Tibial artery (tissue), 4 donors: ENCODE measurements at regions not wholly inside any gene's neighbourhood (a gene's known extent, or its start where the extent isn't known, plus 50 kb on each side); places are given as distances from the start of the nearest gene placed in this dataset.
A peak's percentile ranks its signal among the peaks of the same experiment; 100 is the strongest.

Experiments
- DNase-seq, 2 donors: peaks; one replicate each; pipeline ENCODE4 v3.0.0-alpha.2; 2019
- H3K27ac ChIP-seq, 2 donors: fragments of 200-600 bp; sonication (generic) in 1 of 2; 1 replicate in 1 of 2; 2 replicates in 1 of 2; pipeline ENCODE4 v1.5.1; 2018 to 2019; ENCODE audit warnings: mild to moderate bottlenecking in 1 of 2
- H3K27me3 ChIP-seq, 2 donors: fragments of 200-600 bp; sonication (generic) in 1 of 2; one replicate each; pipeline versions ENCODE4 v1.5.1 to v1.6.0; 2016 to 2019
- H3K36me3 ChIP-seq, 3 donors: fragments of 200-600 bp; sonication (generic) in 2 of 3; one replicate each; pipeline ENCODE4 v1.5.1; 2016 to 2019; ENCODE audit warnings: mild to moderate bottlenecking in 2 of 3
- H3K4me1 ChIP-seq, 4 donors: fragments of 200-600 bp; sonication (generic) in 2 of 4; 1 replicate in 3 of 4; 2 replicates in 1 of 4; pipeline ENCODE4 v1.5.1; 2016 to 2019
- H3K4me3 ChIP-seq, 2 donors: fragments of 200-600 bp; sonication (generic) in 1 of 2; 1 replicate in 1 of 2; 2 replicates in 1 of 2; pipeline ENCODE4 v1.5.1; 2018 to 2019; ENCODE audit warnings: mild to moderate bottlenecking in 2 of 2
- H3K9me3 ChIP-seq, 3 donors: fragments of 200-600 bp; sonication (generic) in 1 of 3; one replicate each; pipeline ENCODE4 v1.5.1; 2016 to 2019
- CTCF ChIP-seq, 2 experiments: fragments of 200-600 bp in 1 of 2; fragments of 450-650 bp in 1 of 2; IDR thresholded peaks; one replicate each; pipeline ENCODE4 v1.5.1; 2017 to 2019; ENCODE audit warnings: antibody characterized with exemption in 2 of 2, mild to moderate bottlenecking in 1 of 2, moderate library complexity in 1 of 2
- intact Hi-C: fragments of 100-400 bp; cut with DNase I; formaldehyde crosslinking; loops from one replicate; pipeline ENCODE4 v1.15.0; 2023; ENCODE audit warnings: low total_unique reads

- TF ChIP-seq CTCF (IDR thresholded peaks at IDR 0.05) = no peak
- H3K27ac ChIP-seq = no peak overlapping the region
Measured at GRCh38 chr2:101623031-101623521, 74.4 kb upstream of the MAP4K4 start.

GRCh38 chr2:101622210-101623030, 75.1 kb upstream of the MAP4K4 start:
- Histone ChIP-seq H3K9me3 (no peaks in the 10 kb centered on the region), H3K36me3 (no peaks in the 10 kb centered on the region), H3K27ac (no peak overlapping the region), H3K27me3 (no peaks in the 10 kb centered on the region), H3K4me1 (peaks cover 0 to 9% (median 2%) of the 10 kb centered on the region in 4 donors), H3K4me3 (no peak overlapping the region)
- intact Hi-C loops = no loop called here
- TF ChIP-seq CTCF (IDR thresholded peaks at IDR 0.05) = no peak
- DNase-seq = no peak

More at GRCh38 chr2:101623031-101623521, 74.4 kb upstream of the MAP4K4 start:
- H3K27me3 ChIP-seq = no peaks in the 10 kb centered on the region
- H3K4me3 ChIP-seq = no peak overlapping the region
- no peaks in the 10 kb centered on the region for H3K36me3 ChIP-seq
- peaks cover 0 to 9% (median 2%) of the 10 kb centered on the region in 4 donors for H3K4me1 ChIP-seq
- intact Hi-C loops = no loop called here
- DNase-seq = no peak
- H3K9me3 ChIP-seq = no peaks in the 10 kb centered on the region

- Histone ChIP-seq H3K4me1 (peaks cover 0 to 9% (median 2%) of the 10 kb centered on the region in 4 donors), H3K27me3 (no peaks in the 10 kb centered on the region), H3K4me3 (no peak overlapping the region), H3K9me3 (no peaks in the 10 kb centered on the region), H3K27ac (no peak overlapping the region), H3K36me3 (no peaks in the 10 kb centered on the region)
- no peak for TF ChIP-seq CTCF (IDR thresholded peaks at IDR 0.05)
- peak; percentile 61 to 69 for DNase-seq
- intact Hi-C loops = no loop called here
Measured at GRCh38 chr2:101619191-101619591, 78.3 kb upstream of the MAP4K4 start.

- DNase-seq = no peak
- intact Hi-C loops = no loop called here
- Histone ChIP-seq H3K4me3 (no peak overlapping the region), H3K36me3 (no peaks in the 10 kb centered on the region), H3K27me3 (no peaks in the 10 kb centered on the region), H3K9me3 (no peaks in the 10 kb centered on the region), H3K27ac (no peak overlapping the region), H3K4me1 (peaks cover 0 to 9% (median 2%) of the 10 kb centered on the region in 4 donors)
- no peak for TF ChIP-seq CTCF (IDR thresholded peaks at IDR 0.05)
Measured at GRCh38 chr2:101617796-101618195, 79.7 kb upstream of the MAP4K4 start.

GRCh38 chr2:101617188-101617587, 80.3 kb upstream of the MAP4K4 start:
- no peak for TF ChIP-seq CTCF (IDR thresholded peaks at IDR 0.05)
- no peak for DNase-seq
- H3K36me3 ChIP-seq = no peaks in the 10 kb centered on the region
- H3K4me1 ChIP-seq = peaks cover 0 to 9% (median 2%) of the 10 kb centered on the region in 4 donors
- H3K27me3 ChIP-seq = no peaks in the 10 kb centered on the region
- intact Hi-C loops = no loop called here
- H3K27ac ChIP-seq = no peak overlapping the region
- no peaks in the 10 kb centered on the region for H3K9me3 ChIP-seq
- H3K4me3 ChIP-seq = no peak overlapping the region
